RKO (cell line): ENCODE measurements at regions not wholly inside any gene's neighbourhood (a gene's known extent, or its start where the extent isn't known, plus 50 kb on each side); places are given as distances from the start of the nearest gene placed in this dataset.
"Not testable (repeated sequence)": the region's sequence is repeated elsewhere in the genome, so short reads cannot be mapped to it uniquely, and the experiment has no call there.

Experiments used
- DNase-seq: peaks from one replicate; pipeline ENCODE4 v3.0.0-alpha.2; 2016; ENCODE audit warnings: low spot score

DNA sequence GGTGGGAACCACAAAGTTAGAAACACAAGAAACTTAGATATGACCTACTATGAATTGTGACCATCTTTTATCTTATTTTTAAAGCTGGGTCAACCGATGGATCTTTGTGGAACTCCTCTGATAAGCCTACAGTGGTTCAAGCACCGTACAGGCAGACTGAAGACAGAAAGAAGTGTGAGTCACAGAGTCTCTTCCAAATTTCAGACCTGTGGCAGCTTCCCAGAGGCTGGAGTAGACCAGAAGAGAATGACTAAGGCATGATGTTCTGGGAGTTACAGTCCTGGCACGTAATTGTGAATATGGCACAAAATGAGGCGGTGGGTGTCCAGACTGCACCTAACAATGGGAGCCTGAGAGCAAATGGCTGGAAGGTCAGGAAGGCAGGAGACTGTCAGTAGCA lies 70.0 kb downstream of the LMO4 start:
- DNase-seq, result peak; percentile 15

DNA sequence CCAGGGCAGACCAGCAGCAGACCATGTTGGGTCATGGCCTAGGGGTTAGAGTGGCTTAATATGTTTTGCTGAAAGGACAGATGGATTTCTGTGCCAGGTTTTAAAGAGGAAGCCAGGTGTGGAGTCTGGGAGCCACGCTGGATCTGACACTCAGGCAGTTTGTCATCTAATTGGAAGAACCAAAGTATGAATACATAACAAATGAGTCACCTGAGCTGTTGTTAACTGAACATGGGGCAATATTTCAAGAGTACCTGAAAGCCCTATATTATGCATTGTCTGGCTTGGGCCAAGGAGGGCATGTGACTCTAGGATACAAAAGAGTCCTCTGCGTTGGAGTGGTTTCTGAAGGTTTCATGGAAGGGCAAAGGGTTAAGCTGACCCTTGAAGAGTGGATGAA lies 70.6 kb downstream of the LMO4 start:
- no peak for DNase-seq

GRCh38 chr1:87399701-87400100 lies 71.0 kb downstream of the LMO4 start:
- DNase-seq, result no peak

- DNase-seq, result no peak
Measured at GRCh38 chr1:87400813-87401212, 72.1 kb downstream of the LMO4 start.

DNA sequence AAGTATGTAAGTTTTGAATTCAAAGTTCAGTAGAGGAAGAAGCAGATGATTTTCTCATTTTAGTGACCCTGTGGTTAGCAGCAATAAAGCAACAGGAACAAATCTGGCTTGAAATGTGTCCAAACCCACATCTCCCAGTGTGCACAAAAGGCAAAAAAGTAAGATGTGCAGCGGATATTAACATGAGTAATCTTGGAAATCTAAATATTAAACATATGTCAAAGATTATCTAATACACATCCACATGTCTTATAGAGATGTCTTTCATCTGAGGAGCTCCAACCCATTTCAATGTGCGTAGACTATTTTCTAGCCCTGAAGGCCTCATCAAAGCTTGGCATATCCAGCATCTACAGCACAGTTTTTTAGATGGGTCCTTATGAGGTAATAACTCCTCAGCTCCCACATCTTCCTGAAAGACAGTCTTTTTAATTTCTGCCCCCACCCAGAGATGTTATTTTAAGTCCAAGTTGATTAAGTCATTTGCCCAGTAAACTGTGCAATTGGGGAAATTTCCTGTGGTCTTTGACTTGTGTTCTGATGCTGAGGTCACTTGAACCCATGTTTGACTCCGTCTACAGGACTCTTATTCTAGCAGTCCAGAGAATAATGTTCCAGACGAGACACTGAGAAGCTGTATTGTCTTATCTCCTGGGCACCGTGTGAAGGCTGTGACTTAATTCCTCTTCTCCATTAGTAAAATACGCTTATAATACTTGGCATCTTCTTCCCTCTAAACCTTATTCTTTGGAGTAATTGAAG lies 73.7 kb downstream of the LMO4 start:
- DNase-seq, result no peak

DNA sequence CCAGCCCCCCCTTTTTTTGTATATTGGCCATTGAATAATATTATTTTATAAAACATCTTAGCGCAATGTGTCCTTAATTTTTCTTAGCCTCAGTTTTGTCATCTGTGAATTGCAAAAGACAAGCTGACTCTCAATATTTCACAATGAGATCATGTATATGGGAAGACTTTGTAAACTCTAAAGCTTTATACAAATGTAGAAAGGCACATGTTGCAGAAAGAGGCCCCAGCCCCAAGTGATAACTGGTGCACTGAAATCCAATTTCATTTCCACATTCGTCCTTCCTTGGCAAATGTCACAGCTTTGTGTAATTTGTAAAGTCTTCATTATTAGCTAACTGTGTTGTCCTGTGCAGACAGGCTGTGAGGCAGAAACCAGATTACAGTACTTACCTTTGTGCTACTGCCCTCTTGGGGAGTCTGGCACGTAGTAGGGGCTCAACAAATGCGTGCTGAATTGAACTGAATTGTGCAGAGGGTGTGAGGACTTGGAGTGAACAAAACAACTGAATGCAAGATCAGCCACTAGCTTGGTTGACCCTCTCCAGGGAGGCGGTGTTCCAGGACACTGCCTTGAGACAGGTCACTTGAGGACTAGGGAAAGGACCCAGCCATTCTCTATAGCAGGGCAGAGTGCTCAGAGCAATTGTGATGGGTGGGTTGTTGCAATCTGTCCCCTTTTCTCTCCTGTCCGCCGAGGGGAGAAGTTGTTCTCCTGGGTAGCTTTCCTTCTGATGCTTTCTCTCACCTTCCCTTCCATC lies 74.6 kb downstream of the LMO4 start:
- no peak for DNase-seq

DNA sequence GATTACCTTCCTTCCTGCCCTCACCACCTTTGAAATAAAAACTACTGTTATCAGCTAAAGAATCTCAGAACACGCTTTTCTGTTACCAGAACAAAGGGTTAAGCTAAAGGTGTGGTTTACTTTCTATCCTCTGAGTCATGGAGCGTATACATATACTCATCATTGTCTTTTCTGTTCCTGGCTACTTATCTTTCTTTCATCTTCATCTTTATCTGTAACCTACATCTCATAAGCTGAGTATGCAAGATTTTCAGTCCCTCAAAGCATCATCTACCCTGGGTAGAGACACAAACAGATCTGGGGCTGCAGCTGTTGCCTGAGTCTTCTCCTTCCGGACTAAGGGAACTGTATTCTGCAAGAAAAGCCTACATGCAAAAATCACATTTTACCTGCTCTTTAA lies 75.6 kb downstream of the LMO4 start:
- no peak for DNase-seq

GRCh38 chr1:87408665-87409248 lies 80.1 kb downstream of the LMO4 start:
- no peak for DNase-seq

GRCh38 chr1:87410776-87411480 lies 82.2 kb downstream of the LMO4 start:
- no peak for DNase-seq

DNA sequence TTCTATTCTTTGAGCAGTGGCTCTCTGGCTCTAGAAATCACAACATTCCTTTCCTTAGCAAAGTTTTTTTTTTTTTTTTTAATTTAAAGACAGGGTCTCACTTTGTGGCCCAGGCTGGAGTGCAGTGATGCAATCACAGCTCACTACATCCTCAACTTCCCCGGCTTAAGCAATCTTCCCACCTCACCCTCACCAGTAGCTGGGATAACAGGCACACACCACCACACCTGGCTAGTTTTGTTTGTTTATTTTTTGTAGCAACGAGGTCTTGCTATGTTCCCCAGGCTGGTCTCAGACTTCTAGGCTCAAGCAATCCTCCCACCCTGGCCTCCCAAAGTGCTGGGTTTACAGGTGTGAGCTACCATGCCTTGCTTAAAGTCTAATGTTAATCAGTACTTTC lies 85.2 kb downstream of the LMO4 start:
- not testable (repeated sequence) for DNase-seq

DNA sequence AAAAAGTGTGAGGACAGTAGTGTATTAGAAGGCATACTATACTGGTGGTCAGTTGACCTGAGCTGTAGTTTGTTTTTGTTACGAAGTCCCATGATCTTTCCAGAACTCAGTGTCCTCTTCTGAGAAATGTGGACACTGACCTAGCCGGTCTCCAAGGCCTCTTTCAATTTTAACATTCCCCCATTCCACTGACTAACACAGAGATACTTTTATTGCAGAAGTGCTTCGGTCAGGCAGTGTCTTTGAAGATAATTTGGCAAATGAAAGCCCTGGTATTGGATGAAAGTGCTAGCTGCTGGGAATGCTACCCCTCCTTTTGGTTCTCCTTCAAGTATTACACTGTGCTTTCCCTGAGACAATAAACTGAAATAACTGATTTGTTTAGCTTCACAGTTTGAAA lies 89.4 kb downstream of the LMO4 start:
- no peak for DNase-seq

DNA sequence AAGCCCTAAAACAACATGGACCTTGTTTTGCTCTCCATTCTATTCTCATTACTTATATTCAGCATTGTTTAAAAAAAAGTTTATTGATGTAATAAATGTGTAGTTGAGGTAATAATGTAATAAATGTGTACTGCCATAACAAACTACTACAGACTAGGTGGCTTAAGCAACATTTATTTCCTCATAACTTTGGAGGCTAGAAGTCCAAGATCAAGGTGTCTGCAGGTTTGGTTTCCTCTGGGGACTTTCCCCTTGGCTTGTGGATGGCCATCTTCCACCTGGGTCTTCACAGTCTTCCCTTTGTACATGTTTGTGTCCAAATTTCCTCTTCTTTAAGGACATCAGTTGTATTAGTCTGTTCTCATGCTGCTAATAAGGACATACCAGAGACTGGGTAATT lies 93.1 kb downstream of the LMO4 start:
- DNase-seq, result no peak

DNA sequence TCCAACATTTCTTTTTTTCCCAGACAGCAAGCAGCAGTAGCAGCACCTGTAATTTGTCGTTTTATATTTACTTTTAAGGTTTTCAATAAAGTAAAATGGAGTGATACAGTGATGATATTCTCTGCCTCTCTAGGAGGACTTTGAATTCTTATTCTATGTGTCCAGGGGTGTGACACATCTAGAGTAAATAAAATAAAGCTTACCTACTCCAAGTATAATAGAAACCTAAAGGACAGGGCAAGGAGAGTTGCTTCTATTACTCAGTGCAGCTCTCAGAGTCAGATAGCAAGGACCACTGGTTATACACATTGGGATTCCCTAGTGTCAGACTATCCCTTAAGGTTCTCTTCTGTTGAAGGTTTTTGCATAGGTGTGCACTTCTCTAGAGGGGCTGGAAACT lies 95.9 kb downstream of the LMO4 start:
- no peak for DNase-seq

DNA sequence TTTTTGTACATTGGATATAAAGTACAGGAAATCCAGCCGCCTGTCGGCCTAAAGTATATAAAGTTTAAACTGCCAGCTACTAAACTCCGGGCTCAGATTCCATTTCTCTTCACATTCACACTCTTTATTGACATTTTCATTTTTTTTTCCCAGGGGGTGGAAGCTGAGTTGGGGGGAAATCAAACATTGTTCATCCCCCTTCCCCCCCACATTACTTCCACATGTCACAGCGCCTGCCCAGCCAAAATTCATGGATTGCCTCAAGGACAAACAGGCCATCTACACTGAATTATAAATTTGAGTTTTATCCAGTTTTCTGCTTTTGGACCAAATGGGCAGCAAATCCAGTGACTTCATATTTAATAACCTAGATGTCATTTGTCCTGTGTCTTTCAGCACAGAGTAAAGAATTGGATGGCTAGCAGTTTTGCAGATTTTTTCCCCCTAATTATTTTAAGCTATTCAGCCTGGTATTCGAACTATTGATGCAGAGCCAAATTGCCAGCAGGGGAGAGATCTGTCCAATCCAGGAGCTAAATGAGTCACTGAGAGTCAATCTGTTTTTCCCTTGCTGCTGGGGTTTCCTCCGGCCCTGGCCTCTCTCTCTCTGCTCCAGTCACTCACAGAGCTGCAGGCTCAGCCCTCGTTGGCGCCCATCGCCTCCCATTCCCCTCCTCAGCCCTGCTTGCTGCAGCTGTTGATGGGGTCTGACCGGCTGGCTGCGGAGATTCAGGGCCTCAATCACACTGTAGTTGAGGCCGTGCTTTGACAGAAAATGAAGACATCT lies 98.0 kb downstream of the LMO4 start:
- DNase-seq, result no peak

DNA sequence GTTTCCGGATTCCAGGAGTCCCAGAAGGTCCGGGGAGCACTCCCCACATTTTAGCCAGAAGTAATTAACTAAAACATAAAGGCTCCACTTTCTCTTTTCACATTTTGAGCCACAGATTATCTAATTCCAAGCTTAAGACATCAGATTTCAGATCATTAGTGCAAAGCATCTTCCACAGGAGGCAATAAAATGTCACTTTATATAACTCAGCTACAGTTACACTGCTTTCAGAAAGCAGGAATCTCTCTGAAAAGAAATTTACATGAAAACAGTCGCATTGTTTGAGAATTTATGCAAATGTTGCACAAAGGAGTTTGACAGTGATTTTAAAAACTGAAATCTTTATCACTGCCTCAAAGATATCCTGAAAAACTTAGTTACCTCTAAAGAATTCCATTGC lies 99.7 kb downstream of the LMO4 start:
- DNase-seq, result no peak

DNA sequence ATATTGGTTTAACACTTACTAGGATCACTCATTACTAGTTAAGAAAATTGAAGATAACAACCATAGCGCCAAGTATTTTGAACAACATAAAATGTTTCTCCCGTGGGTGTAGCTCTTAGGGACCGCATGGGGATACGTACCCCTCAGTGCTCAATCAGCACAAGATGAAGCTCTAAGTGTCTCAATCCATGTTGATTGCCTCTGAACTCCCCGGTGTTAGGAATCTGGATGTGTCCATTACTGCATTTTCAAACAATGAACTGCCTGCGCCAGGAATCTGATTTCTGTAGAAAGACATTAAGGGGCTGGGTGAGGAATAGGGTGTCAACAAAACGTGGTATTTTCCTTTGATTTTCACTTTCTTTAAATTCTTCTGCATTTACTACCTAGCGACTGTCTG lies 100.2 kb downstream of the LMO4 start:
- no peak for DNase-seq

DNA sequence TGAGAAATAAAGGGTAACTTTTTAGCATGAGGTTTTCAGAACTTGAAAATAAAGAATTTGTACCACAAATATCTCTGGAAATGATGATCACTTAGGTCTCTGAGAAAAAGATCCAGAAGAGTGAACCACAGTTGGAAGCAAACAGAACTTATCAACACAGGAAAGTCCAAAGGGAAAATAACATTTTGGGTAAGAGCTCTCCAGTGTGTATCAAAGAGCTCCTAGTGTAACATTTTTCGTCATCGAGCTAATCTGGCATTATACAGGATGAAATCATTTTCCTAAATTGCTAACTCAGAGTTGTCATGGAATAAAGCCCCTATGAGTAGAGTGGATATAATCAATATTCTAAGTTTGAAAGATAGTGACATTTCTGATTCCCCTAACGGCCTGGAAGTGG lies 104.0 kb downstream of the LMO4 start:
- no peak for DNase-seq

- DNase-seq, result not testable (repeated sequence)
Measured at GRCh38 chr1:87433101-87433500, 104.4 kb downstream of the LMO4 start.

DNA sequence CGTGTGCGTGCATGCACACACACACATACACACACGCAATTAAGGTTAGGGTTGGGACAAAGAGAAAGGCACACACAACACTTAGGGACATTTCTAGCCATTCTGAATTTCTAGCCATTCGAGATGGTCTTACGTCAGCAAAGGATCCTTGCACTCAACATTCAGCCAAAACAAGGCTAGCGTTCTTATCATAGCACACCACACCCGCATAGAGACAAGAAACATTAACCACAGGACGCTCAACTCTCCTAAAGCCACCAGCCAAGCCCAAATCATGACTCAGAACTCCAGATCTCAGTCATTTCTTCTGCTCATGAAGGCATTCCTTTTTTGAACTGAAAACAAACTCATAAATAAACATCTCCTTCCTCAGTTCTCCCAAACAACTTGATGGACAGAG lies 106.8 kb downstream of the LMO4 start:
- no peak for DNase-seq

- DNase-seq, result not testable (repeated sequence)
Measured at GRCh38 chr1:87436115-87436514, 107.4 kb downstream of the LMO4 start.

DNA sequence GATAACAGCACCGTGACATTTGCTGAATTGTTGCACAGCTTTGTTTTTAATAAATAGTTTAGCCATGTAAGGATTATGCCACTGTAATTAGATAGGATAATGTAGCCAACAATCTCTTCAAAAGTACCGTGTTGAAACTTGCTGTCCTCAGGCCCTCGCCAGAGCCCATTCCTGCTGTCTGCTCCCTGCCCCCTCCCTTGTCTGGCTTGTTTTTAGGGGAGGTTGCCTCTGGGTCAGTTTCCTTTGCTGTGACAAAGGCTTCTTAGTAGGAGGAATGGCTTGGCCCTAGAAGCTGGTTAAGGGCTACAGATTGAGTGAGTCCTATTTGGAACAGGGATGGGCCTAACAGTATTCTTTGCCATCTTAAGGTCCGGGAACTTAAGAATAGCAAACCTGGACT lies 107.9 kb downstream of the LMO4 start:
- no peak for DNase-seq
